HG03097 (cell line): ENCODE measurements at regions not wholly inside any gene's neighbourhood (a gene's known extent, or its start where the extent isn't known, plus 50 kb on each side); places are given as distances from the start of the nearest gene placed in this dataset.
"Not testable (repeated sequence)": the region's sequence is repeated elsewhere in the genome, so short reads cannot be mapped to it uniquely, and the experiment has no call there.

ENCODE experiments used
- ATAC-seq: cut with Tn5 transposase; IDR thresholded peaks from one replicate; pipeline ENCODE4 v1.9.1; 2021; ENCODE audit not compliant: unreplicated experiment, low FRiP score

DNA sequence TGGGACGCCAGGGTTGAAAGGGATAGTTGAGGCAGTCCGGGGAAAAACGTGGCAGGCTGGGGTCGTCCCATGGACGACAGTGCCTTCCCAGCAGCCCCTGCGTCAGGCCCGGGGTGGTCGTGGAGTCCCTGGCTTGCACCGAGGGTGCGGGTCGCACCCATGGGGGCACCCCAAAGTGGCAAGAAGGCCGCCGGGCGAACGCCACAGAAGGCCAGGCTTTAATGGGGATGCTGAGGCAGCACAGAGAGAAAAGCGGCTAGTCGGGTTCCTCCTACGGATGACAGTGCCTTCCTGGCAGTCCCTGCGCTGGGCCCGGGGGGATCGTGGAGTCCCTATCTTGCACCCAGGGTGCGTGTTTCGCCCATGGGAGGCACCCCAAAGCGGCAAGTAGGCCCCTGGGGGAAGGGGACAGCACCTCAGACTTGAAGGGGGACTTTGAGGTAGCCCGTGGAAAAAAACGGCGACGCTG lies 158.6 kb upstream of the ALG10B start:
- no peak for ATAC-seq

DNA sequence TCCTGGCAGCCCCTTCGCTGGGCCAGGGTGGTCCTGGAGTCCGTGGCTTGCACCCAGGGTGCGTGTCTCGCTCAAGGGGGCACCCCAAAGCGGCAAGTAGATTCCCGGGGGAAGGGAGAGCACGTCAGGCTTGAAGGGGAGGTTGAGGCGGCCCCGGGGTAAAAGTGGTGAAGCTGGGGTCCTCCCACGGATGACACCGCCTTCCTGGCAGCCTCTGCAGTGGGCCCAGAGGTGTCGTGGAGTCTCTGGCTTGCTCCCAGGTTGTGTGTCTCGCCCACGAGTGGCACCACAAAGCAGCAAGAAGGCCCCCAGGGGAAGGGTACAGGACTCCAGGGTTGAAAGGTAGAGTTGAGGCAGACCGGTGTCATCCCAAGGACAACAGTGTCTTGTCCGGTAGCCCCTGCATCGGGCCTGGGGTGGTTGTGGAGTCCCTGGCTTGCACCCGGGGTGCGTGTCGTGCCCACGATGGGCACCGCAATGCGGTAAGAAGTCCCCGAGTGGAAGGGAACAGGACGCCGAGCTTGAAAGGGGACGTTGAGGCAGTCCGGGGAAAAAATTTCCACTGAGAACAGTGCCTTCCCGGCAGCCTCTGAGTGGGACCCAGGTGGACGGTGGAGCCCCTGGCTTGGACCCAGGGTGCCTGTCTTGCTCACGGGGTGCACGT lies 158.0 kb upstream of the ALG10B start:
- no peak for ATAC-seq

DNA sequence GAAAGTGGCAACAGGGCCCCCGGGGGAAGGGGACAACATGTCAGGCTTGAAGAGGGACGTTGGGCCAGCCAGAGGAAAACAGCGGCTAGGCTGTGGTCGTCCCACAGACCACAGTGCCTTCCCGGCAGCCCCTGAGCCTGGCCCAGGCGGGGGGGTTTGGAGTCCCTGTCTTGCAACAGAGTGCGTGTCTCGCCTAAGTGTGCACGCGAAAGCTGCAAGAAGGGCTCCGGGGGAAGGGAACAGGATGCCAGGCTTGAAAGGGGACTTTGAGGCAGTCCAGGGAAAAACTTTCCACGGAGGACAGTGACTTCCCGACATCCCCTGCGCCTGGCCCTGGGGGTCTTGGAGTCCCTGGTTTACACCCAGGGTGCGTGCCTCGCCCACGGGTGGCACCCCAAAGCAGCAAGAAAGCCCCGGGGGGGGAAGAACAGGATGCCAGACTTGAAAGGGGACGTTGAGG lies 157.5 kb upstream of the ALG10B start:
- no peak for ATAC-seq

DNA sequence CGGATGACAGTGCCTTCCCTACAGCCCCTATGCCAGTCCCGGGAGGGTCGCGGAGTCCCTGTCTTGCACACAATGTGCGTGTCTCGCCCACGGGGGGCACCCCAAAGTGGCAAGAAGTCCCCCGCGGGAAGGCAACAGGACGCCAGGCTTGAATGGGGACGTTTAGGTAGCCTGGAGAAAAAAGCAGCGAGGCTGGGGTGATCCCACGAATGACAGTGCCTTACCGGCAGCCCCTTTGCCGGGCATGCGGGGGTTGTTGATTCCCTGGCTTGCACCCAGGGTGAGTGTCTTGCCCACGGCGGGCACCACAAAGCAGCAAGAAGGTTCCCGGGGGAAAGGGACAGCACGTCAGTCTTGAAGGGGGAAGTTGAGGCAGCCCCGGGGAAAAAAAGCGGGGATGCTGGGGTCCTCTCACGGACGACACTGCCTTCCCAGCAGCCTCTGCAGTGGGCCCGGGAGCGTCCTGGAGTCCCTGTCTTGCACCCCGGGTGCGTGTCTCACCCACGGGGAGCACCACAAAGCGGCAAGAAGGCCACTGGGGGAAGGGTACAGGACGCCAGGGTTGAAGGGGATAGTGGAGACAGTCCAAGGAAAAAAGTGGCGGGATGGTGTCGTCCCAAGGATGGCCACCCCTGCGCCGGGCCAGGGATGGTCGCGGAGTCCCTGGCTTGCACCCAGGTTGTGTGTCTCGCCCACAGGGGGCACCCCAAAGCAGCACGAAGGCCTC lies 156.8 kb upstream of the ALG10B start:
- no peak for ATAC-seq

DNA sequence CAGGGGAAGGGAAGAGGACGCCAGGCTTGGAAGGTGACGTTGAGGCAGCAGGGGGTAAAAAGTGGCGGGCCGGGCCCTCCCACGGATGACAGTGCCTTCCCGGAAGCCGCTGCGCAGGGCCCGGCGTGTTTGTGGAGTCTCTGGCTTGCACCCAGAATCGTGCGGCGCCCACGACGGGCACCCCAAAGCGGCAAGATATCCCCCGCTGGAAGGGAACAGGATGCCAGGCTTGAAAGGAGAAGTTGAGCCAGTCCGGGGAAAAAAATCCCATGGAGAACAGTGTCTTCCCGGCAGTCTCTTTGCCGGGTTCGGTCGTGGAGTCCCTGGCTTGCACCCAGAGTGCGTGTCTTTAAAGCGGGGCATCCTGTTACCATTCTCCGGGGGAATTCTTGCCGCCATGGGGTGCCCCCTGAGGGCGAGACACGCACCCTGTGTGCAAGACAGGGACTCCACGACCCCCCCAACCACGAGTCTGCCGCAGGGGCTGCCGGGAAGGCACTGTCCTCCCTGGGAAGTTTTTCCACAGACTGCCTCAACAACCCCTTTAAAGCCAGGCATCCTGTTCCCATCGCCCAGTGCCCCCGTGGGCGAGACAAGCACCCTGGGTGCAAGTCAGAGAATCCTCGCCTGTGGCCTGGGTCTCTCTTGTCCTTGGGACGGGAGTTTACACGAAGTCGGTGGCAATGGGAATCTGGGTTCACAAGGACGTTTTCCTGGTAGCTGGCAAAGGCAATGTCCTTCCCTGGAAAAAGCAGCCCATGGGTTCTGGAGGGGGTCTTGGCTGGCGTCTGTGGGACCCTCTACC lies 156.1 kb upstream of the ALG10B start:
- no peak for ATAC-seq

DNA sequence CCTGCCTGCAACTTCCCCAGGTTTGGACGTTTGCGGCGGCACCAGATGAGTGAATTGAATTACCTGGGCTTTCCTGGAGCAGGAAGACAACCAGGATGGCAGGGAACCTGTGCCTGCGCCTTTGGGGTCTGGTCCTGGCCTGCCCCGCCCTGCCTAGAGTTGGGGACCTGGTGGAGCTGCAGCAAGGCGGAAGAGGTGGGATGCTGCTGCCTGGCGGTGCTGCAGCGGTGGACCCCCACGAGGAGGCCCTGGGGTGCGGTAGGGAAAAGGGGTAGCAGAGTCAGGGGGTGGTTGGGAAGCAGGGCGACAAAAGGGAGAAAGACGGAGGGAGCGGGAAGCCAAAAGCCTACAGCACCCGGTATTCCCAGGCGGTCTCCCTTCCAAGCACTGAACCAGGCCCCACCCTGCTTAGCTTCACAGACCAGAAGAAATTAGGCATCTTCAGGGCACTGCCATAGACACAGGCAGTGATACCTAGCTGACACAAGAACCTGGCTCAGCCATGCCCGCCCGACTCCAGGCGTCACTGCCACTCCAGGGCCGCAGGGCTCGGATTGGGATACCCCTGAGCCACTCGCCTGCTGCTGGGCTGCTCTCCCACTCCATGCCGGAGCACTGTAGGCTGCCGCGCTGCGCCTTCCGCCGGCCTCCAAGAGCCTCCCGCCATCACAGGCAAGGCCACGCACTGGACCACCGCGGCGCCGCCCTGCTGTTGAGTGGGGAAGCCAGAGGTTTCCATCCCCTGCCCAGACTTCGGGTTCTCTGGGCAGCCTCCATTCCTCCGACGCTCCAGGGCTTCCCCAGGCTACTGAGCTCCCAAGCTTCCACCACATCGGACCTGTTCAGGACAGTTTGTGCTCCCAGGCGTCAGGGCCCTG lies 155.2 kb upstream of the ALG10B start:
- ATAC-seq: no peak

DNA sequence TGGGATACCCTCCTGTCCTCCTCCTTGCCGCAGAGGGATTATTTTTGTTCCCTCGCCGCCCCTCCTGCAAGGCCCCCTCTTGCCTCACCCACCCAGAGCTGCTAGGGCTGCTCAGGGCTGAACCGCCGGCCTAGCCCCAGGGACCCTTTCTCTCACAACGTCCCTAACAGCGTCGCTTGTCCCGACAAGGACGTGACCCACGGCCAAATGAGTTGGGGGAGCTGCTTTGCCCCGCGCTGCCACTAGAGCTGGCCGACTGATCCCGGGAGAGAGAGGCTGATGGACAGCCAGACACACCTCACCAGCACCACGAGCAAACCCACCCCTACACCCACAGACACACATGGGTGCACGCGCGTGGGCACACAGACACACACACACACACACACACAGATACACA lies 154.6 kb upstream of the ALG10B start:
- no peak for ATAC-seq

DNA sequence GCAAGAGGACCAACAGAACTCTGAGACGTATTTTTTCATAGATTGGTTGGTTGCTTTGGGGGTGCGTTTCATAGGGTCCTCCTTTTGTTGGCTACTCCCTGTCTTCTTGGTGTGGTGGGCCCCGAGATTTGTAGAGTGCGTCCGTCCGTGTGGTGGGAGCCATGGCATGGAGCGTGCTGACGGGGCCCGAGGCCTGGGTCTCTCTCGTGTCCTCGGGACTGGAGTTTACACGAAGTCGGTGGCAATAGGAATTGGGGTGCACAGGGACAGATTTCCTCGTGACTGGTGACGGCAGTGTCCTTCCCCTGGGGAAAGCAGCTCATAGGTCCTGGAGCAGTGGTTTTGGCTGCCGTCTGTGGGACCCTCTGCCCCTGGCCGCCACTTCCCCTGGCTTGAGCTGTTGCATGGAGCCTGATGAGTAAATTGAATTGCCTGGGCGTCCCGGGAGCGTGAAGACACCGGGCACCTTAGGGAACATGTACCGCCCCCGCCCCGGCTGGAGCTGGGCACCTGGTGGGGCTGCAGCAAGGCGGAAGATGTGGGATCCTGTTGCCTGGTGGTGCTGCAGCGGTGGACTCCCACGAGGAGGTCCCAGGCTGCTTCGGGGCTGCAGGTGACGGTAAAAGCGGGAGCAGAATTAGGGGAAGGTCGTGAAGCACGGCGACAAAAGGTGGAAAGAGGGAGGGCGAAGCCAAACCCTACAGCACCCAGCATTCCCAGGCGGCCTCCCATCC lies 153.7 kb upstream of the ALG10B start:
- ATAC-seq: no peak

DNA sequence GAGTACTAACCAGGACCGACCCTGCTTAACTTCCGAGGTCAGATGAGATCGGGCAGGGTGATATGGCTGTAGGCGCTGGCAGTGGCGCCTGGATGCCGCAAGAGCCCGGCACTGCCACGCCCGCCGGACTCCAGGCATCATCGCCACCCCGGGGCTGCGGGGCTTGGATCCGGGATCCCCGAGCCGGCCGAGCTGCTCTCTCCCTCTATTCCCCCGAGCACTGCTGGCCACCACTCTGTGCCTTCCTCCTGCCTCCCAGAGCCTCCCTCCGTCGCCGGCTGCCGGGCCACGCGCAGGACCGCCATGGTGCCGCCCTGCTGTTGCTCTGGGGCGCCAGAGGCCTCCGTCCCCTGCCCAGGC lies 153.2 kb upstream of the ALG10B start:
- ATAC-seq: no peak

DNA sequence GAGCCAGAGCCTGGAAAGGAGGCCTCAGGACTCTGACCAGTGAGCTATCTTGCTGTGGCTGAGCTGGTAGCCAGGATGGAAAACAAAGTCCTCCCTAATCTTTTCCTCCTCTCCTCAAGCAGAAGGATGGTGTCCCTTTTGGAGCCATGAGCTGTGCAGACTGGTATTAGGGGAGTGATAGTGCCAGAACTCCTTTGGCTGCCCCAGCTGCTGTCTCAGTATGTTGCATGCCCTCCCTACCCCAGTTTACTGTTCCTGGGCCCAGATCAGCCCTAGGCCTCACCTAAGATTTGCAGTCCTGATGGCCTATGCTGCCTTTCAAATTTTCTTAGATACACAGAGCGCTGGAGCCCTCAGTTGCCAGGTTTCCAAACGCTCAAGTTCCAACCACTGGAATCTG lies 150.3 kb upstream of the ALG10B start:
- ATAC-seq: no peak

DNA sequence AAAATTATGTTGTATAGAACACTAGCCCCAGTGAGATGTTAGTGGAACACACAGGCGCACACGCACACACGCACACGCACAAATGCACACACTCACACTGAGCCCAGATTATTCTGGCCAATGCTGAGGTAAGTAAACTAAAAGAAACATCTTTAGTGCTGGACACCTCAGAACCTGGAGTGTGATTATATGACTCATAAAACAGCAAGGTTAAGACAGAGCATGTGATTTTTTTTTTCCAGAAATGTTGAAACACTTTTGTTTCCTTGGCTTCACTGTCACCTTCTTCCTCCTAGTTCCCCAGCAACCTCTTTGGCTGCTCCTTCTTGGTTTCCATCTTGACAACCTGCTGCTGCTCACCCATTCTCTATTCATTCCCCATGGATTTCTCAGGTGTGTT lies 141.0 kb upstream of the ALG10B start:
- ATAC-seq: no peak

DNA sequence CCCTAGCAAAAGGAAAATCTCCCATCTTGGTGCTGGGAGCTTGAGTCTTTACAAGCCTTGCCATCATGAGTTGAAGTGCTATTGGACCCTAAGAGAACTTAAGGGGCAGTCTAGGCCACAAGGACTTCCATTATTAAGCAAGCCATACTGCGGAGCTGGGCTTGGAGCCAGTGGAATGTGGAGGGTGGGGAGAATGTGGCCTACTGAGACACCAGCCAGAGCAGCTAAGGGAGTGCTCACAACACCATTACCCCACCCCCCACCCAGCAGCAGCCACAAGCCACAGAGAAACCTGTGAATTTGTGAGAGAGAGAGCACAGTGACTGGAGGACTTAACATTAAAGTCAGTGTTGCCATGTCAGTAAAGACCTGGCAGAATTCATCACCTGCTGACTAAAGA lies 133.0 kb upstream of the ALG10B start:
- ATAC-seq: not testable (repeated sequence)

DNA sequence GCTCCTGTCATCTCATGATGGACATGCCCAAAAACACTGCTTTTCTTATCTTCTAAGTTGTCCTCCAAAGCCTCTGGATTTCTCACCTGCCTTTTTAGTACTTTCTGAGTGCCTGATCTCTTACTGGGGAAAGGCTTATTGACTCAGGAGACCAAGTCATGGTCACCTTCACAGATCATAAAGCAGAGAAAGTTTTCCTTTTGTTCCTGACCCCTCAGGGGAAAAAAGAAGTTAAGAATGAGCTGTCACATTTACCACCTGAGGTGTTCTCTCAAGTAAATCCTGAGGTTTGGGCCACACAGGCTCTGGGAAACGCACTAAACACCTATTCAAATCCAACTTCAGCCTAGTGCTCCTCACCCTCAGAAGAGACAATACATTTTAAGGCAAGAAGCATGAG lies 119.3 kb upstream of the ALG10B start:
- not testable (repeated sequence) for ATAC-seq

DNA sequence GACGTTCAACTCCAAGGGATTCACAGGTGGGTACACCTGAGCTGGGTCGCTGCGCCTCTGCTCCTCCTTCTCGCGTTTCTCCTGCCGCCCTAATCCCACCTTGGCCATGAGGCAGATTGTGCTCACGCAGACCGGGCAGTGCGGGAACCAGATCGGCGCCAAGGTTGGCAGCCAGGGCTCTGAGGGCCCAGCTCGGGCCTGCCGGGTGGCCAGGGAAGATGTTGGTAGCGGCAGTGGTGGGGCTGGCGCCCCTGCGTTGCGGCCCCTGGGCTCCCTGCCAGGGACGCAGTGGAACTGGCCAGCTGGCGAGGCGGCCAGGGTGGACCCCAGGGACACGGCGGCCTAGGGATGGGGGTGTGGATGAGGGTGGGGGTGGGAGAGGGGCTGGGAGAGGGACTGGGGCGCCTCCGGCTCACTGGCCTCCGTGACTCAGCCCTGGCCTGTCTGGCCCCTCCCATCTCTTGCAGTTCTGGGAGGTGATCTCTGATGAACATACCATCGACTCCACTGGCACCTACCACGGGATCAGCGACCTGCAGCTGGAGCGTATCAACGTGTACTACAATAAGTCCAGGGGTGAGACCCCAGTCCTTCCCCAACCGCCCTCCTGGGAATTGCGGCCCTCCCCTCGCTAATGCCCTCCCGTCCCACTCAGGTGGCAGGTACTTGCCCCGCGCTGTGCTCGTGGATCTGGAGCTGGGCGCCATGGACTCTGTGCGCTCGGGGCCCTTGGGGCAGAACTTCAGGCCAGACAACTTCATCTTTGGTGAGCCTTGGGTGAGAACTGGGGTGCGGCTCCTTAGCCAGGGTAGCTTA lies 114.9 kb upstream of the ALG10B start:
- no peak for ATAC-seq

DNA sequence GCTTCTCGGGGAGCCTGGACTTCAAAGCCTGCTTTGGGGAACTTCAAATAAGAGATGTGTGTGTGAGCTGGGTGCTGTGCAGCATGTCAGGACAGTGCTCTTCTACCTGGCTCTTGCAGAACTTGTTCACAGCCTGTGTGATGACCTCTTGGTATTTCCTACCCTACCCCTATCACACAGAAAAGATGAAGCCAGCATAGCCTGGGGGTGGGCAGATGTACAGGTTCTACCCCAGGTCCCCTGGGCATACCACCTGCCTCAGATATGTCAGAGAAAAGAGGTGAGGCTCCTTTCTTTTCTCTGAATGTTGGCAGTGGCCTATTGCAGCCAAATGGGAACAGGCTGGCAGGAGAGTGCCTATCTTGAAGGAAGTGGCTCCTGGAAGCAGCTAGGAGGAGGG lies 111.7 kb upstream of the ALG10B start:
- ATAC-seq: no peak

DNA sequence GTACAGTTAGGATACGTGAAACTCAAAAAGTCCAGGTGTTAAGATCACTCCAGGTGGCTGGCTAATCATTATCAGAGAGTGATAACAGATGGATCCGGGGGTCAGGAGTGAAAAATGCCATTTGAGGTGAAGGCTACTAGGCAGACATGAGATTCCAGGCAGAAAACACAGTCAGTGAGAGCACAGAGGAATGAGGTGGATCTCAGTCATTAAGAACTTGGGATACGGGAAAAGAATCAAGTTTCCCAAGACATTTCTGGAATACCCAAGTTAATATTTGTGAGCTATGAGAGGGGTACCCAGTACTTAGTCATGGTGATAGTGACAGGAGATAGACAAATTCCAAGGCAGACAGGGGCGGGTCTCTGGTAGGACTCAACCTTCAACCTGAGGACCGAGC lies 94.6 kb upstream of the ALG10B start:
- no peak for ATAC-seq

DNA sequence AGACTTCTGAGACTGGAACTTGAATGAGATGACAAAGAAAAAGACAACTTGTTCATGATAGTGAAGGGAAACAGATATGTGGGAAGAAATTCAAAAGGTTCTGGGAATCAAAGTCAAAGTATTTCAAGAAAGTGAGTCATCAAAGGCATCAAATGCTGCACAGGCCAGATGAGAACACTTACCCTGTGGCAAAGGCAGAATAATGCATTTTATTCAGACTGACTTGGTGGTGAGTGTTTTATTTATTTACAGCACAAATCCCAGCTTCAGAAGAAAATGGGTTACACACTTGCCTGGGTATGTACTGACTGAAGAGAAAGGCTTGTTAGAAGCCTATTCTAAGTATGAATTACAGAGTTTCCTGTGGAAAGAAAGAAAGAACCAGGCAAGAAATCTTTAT lies 78.2 kb upstream of the ALG10B start:
- not testable (repeated sequence) for ATAC-seq

DNA sequence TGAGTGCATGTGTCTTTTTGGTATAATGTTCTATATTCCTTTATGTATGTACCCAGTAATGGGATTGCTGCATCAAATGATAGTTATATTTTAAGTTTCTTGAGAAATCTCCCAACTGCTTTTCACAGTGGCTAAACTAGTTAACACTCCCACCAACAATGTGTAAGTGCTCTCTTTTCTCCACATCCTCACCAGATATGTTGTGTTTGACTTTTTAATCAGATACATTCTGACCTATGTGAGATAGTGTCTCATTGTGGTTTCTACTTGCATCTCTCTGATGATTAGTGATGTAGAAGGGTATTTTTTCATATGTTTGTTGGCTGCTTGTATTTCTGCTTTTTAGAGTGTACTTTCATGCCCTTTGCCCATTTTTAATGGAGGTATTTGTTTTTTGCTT lies 62.8 kb upstream of the ALG10B start:
- no peak for ATAC-seq

DNA sequence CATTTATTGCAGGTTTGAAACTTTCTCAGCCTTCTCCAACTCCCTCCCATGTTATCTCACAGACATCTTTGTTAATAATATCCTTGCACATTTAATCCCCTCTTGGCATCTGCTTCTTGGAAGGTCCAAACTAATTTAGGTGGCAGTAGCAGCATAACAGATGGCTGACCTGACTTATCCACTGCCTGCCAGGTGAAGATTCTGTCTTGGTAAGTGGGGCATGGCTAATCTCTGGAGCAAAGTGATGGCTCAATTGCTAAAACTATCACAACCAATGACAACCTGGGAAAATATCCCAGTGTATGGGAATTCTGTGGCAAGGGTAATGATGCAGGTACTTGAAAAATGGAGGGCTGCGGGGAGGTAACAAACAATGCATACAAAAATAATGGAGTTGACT lies 58.2 kb upstream of the ALG10B start:
- ATAC-seq: no peak
